Prostate gland (tissue), 2 donors: ENCODE measurements at regions not wholly inside any gene's neighbourhood (a gene's known extent, or its start where the extent isn't known, plus 50 kb on each side); places are given as distances from the start of the nearest gene placed in this dataset.

Experiments
- DNase-seq: peaks from one replicate; pipeline ENCODE4 v3.0.0-alpha.2; 2019; ENCODE audit warnings: low spot score
- H3K27ac ChIP-seq, 2 donors: fragments of 200-600 bp; sonication (generic); 2 replicates each; pipeline ENCODE4 v1.5.1; 2017 to 2019
- H3K27me3 ChIP-seq: fragments of 200-600 bp; sonication (generic); replicated peaks from 2 replicates; pipeline ENCODE4 v1.5.1; 2019; ENCODE audit not compliant: insufficient read depth
- H3K36me3 ChIP-seq, 2 donors: fragments of 200-600 bp; sonication (generic); 1 replicate in 1 of 2; 2 replicates in 1 of 2; pipeline versions ENCODE4 v1.5.1 to v1.8.1; 2017 to 2019
- H3K4me1 ChIP-seq: fragments of 200-600 bp; sonication (generic); replicated peaks from 2 replicates; pipeline ENCODE4 v1.5.1; 2019
- H3K4me3 ChIP-seq, 2 donors: fragments of 200-600 bp; sonication (generic); 2 replicates each; pipeline ENCODE4 v1.5.1; 2017 to 2019
- H3K9me3 ChIP-seq: fragments of 200-600 bp; sonication (generic); 2 replicates; pipeline ENCODE4 v1.5.1; 2017
- POLR2A ChIP-seq: fragments of 450-650 bp; IDR thresholded peaks from one replicate; pipeline ENCODE4 v1.6.1; 2016; ENCODE audit warnings: antibody characterized with exemption, mild to moderate bottlenecking
- POLR2AphosphoS5 ChIP-seq: sonication (generic); formaldehyde crosslinking; IDR thresholded peaks from one replicate; pipeline ENCODE4 v1.6.1; 2017; ENCODE audit warnings: antibody characterized with exemption
- WGBS: methylation state at CpG from one replicate; pipeline ENCODE4 v1.1.5; 2018; 5-methylcytosine and 5-hydroxymethylcytosine counted together
- intact Hi-C: fragments of 100-400 bp; cut with DNase I; formaldehyde crosslinking; loops from one replicate; pipeline ENCODE4 v1.14.2; 2022
- TF ChIP-seq, protein P1 (sequence below), 4 experiments: fragments of 200-600 bp in 2 of 4; fragments of 450-650 bp in 2 of 4; sonication (generic) in 2 of 4; IDR thresholded peaks; 1 replicate in 3 of 4; 2 replicates in 1 of 4; pipeline ENCODE4 v1.5.1; 2016 to 2019; ENCODE audit warnings: antibody characterized with exemption in 4 of 4, mild to moderate bottlenecking in 2 of 4, moderate library complexity in 2 of 4

- H3K27me3 ChIP-seq, result no peaks in the 10 kb centered on the region
- H3K4me1 ChIP-seq, result peaks cover 2% of the 10 kb centered on the region
- intact Hi-C loops, result no loop called here
- no peaks in the 10 kb centered on the region for H3K9me3 ChIP-seq
- H3K27ac ChIP-seq, result no peak overlapping the region
- 19% methylated on average over 1 of the region's 1 CpG for WGBS
- H3K36me3 ChIP-seq, result no peaks in the 10 kb centered on the region
- no peak for DNase-seq
- no peak overlapping the region for H3K4me3 ChIP-seq
- TF ChIP-seq, protein P1, sequence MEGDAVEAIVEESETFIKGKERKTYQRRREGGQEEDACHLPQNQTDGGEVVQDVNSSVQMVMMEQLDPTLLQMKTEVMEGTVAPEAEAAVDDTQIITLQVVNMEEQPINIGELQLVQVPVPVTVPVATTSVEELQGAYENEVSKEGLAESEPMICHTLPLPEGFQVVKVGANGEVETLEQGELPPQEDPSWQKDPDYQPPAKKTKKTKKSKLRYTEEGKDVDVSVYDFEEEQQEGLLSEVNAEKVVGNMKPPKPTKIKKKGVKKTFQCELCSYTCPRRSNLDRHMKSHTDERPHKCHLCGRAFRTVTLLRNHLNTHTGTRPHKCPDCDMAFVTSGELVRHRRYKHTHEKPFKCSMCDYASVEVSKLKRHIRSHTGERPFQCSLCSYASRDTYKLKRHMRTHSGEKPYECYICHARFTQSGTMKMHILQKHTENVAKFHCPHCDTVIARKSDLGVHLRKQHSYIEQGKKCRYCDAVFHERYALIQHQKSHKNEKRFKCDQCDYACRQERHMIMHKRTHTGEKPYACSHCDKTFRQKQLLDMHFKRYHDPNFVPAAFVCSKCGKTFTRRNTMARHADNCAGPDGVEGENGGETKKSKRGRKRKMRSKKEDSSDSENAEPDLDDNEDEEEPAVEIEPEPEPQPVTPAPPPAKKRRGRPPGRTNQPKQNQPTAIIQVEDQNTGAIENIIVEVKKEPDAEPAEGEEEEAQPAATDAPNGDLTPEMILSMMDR (IDR thresholded peaks at IDR 0.05), result no peak
- TF ChIP-seq POLR2AphosphoS5 (no peak), POLR2A (no peak)
Measured at GRCh38 chr7:10429511-10429910, 544.2 kb upstream of the PHF14 start.

DNA sequence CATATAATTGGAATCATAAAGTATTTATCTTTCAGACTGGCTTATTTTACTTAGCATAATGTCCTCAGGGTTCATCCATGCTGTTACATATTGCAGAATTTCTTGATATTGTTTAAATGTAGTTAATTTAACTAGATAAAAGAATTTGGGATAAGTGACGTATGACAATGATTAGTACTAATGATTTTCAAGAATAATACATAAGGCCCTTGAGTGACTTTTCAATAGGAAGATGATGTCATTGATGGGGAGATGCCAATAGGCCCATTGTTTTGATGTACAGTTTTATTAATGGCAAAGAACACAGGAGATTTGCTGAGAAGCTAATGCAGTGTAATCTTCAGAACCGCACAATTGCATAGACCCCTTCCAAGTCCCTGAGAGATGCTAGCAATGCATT lies 537.4 kb upstream of the PHF14 start:
- Histone ChIP-seq H3K27me3 (no peaks in the 10 kb centered on the region), H3K9me3 (no peaks in the 10 kb centered on the region), H3K4me3 (no peak overlapping the region), H3K4me1 (no peaks in the 10 kb centered on the region), H3K27ac (no peak overlapping the region), H3K36me3 (no peaks in the 10 kb centered on the region)
- DNase-seq, result no peak
- WGBS, result 91% methylated on average over 2 of the region's 2 CpGs
- intact Hi-C loops, result no loop called here
- TF ChIP-seq POLR2A, result no peak
- TF ChIP-seq POLR2AphosphoS5, result no peak
- TF ChIP-seq, protein P1 (IDR thresholded peaks at IDR 0.05), result no peak

- TF ChIP-seq POLR2A (no peak), POLR2AphosphoS5 (no peak)
- TF ChIP-seq, protein P1 (IDR thresholded peaks at IDR 0.05), result no peak
- no peaks in the 10 kb centered on the region for H3K27me3 ChIP-seq
- H3K27ac ChIP-seq, result no peak overlapping the region
- no peak for DNase-seq
- no peaks in the 10 kb centered on the region for H3K4me1 ChIP-seq
- no peaks in the 10 kb centered on the region for H3K9me3 ChIP-seq
- no peak overlapping the region for H3K4me3 ChIP-seq
- 40% methylated on average over 3 of the region's 3 CpGs for WGBS
- no peaks in the 10 kb centered on the region for H3K36me3 ChIP-seq
- intact Hi-C loops, result no loop called here
Measured at GRCh38 chr7:10439027-10439426, 534.6 kb upstream of the PHF14 start.

DNA sequence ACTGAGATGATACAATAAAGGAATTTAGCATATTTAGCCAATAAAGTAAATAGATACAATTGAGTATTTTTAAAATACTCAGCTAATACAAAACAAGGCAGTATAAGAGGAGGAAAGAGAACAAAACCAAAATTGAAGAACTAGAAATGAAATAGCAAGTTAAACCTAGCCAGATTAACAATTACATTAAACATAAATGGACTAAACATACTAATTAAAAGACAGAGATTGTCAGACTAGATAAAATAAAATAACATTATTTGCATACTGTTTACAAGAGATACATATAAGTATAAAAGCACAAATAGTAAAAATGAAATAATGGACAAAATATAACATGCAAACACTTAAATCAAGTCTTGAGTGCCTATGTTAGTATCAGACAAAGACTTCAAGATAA lies 517.7 kb upstream of the PHF14 start:
- TF ChIP-seq POLR2AphosphoS5 (no peak), POLR2A (no peak)
- TF ChIP-seq, protein P1 (IDR thresholded peaks at IDR 0.05), result no peak
- no peak for DNase-seq
- intact Hi-C loops, result no loop called here
- Histone ChIP-seq H3K9me3 (no peaks in the 10 kb centered on the region), H3K4me1 (no peaks in the 10 kb centered on the region), H3K4me3 (no peak overlapping the region), H3K36me3 (no peaks in the 10 kb centered on the region), H3K27me3 (no peaks in the 10 kb centered on the region), H3K27ac (no peak overlapping the region)

DNA sequence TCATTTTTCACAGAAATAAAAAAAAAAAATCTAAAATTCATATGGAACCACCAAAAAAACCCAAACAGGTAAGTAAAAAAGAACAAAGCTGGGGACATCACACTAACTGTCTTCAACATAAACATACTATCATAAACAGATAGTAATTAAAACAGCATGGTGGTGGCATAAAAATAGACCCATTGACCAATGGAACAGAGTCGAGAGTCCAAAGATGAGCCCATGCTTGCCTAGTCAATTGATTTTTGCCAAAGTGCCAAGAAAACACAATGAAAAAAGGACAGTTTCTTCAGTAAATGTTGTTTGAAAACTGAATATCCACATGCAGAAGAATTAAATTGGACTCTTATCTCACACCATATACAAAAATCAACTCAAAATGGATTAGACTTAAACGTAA lies 513.2 kb upstream of the PHF14 start:
- Histone ChIP-seq H3K4me1 (no peaks in the 10 kb centered on the region), H3K36me3 (no peaks in the 10 kb centered on the region), H3K27me3 (no peaks in the 10 kb centered on the region), H3K9me3 (no peaks in the 10 kb centered on the region), H3K27ac (no peak overlapping the region), H3K4me3 (no peak overlapping the region)
- intact Hi-C loops, result no loop called here
- WGBS, result 87% methylated on average over 2 of the region's 2 CpGs
- TF ChIP-seq POLR2A, result no peak
- TF ChIP-seq POLR2AphosphoS5, result no peak
- TF ChIP-seq, protein P1 (IDR thresholded peaks at IDR 0.05), result no peak
- no peak for DNase-seq
